ENCODE measurements at regions not wholly inside any gene's neighbourhood (a gene's known extent, or its start where the extent isn't known, plus 50 kb on each side); places are given as distances from the start of the nearest gene placed in this dataset.

DNA sequence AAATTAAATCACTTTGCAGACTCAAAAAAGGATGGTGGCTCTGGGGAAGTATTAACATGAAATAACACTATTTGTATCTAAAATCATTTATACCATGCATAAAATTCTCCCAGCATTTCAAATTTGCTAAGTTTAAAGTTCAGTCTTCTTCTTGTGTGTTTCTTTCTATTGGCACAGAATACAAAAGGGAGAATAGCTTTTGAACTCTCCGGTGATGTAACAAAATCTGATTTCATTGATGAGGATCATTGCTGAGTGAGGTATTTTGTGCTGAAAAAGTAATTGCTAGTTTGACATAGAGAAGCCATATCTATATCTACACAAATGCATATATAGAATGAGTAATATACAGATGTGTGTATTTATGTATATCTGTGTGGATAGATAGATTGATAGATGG, 174.8 kb downstream of the LACC1 start:
- FAIRE-seq: no peak
- DNase-seq (ENCODE audit: low read depth in 1 of 2, low spot score in 2 of 2): no peak
- H3K14ac ChIP-seq (ENCODE audit: insufficient read length): no peak overlapping the region
- H3K79me2 ChIP-seq (ENCODE audit: control insufficient read depth in 1 of 2, insufficient read depth in 2 of 2, low read length in 2 of 2): no peaks in the 10 kb centered on the region
- no peak overlapping the region for H2AK5ac ChIP-seq (ENCODE audit: low read depth, low read length)
- H3K23ac ChIP-seq (ENCODE audit: insufficient read length): no peak overlapping the region
- H3K23me2 ChIP-seq (ENCODE audit: low read depth, low read length): no peaks in the 10 kb centered on the region
- no peak overlapping the region for H2AFZ ChIP-seq (ENCODE audit: low read length)
- no peak overlapping the region for H3K56ac ChIP-seq (replicated peaks; ENCODE audit: insufficient read length, low read depth, low read length)
- no peak overlapping the region for H2BK120ac ChIP-seq (replicated peaks; ENCODE audit: low read depth, low read length)
- 100% methylated on average over 1 of the region's 1 CpG; no CpG with 5 or more reads in 1 of the 2 experiments for WGBS, 2 experiments (ENCODE audit: extremely low coverage in 1 of 2, insufficient coverage in 1 of 2, insufficient read length in 1 of 2, insufficient replicate concordance in 2 of 2, low coverage in 1 of 2, low lambda C conversion rate in 2 of 2, missing lambda C conversion rate in 1 of 2)
- no peak overlapping the region for H3K27ac ChIP-seq (ENCODE audit: low read depth, low read length)
- no peak overlapping the region for H4K91ac ChIP-seq (replicated peaks; ENCODE audit: insufficient read length, low read length)
- H4K5ac ChIP-seq (ENCODE audit: insufficient read length, low read depth, low read length): no peak overlapping the region
- H3K4me1 ChIP-seq (replicated peaks in 1 of 4; ENCODE audit: control insufficient read depth in 3 of 4, insufficient read depth in 4 of 4, low read length in 3 of 4): peaks cover 0 to 17% (median 9%) of the 10 kb centered on the region in 4 experiments; a peak in 6 of 7 replicates
- no peak overlapping the region for H2BK20ac ChIP-seq (ENCODE audit: low read length)
- TF ChIP-seq NANOG (IDR thresholded peaks at IDR 0.05; ENCODE audit: insufficient read depth, low read depth, low read length, poor library complexity, severe bottlenecking): no peak
- no peak for TF ChIP-seq SP4 (IDR thresholded peaks at IDR 0.05; ENCODE audit: low read length)
- TF ChIP-seq POLR2AphosphoS5 (IDR thresholded peaks at IDR 0.05; ENCODE audit: low read depth, low read length): no peak
- no peak for TF ChIP-seq HDAC6 (IDR thresholded peaks at IDR 0.05; ENCODE audit: low read depth, low read length)
- TF ChIP-seq BACH1 (IDR thresholded peaks at IDR 0.05; ENCODE audit: low read length): no peak
- no peak for TF ChIP-seq EGR1 (IDR thresholded peaks at IDR 0.05; ENCODE audit: borderline replicate concordance, low read depth, low read length)
- H3K4ac ChIP-seq (replicated peaks; ENCODE audit: insufficient read length, low read depth, low read length): no peak overlapping the region
- no peaks in the 10 kb centered on the region for H3K79me1 ChIP-seq (ENCODE audit: low read depth, low read length)
- H3K4me2 ChIP-seq (ENCODE audit: insufficient read depth in 1 of 2, low read depth in 2 of 2, low read length in 2 of 2): no peak overlapping the region
- no peaks in the 10 kb centered on the region for H3K36me3 ChIP-seq (ENCODE audit: control insufficient read depth in 2 of 4, insufficient read depth in 4 of 4, low read length in 3 of 4)
- H2BK5ac ChIP-seq (ENCODE audit: low read depth, low read length): no peak overlapping the region
- no peak overlapping the region for H3K18ac ChIP-seq (ENCODE audit: extremely low read depth, low read length)
- no peak overlapping the region for H3K9ac ChIP-seq (replicated peaks in 1 of 4; ENCODE audit: extremely low read depth in 1 of 4, low read depth in 3 of 4, low read length in 3 of 4)
- POLR2A ChIA-PET (ENCODE audit: partially characterized antibody): no interaction called here
- CTCF ChIA-PET (ENCODE audit: partially characterized antibody): no interaction called here
- peaks cover 0 to 2% (median 0%) of the 10 kb centered on the region in 4 experiments; a peak in 2 of 7 replicates for H3K27me3 ChIP-seq (replicated peaks in 1 of 4; ENCODE audit: control insufficient read depth in 3 of 4, extremely low read depth in 1 of 4, insufficient read depth in 3 of 4, low read length in 3 of 4)
- H2BK15ac ChIP-seq (ENCODE audit: low read length): no peak overlapping the region
- H2BK12ac ChIP-seq (ENCODE audit: low read depth, low read length): no peak overlapping the region
- no peaks in the 10 kb centered on the region for H3K9me3 ChIP-seq (ENCODE audit: insufficient read depth in 2 of 2, low read depth in 1 of 2, low read length in 1 of 2)
- no peak overlapping the region for H4K8ac ChIP-seq (ENCODE audit: extremely low read depth, insufficient read depth, low read length)
- H3K4me3 ChIP-seq (ENCODE audit: extremely low read depth in 1 of 4, insufficient read depth in 2 of 4, low read depth in 3 of 4, low read length in 4 of 4): no peak overlapping the region
- no peaks in the 10 kb centered on the region for H4K20me1 ChIP-seq (replicated peaks in 1 of 2; ENCODE audit: control insufficient read depth in 1 of 2, insufficient read depth in 2 of 2, low read length in 2 of 2)
